IPS DF 4.7 (cell line): ENCODE measurements at regions not wholly inside any gene's neighbourhood (a gene's known extent, or its start where the extent isn't known, plus 50 kb on each side); places are given as distances from the start of the nearest gene placed in this dataset.
"Not testable (repeated sequence)": the region's sequence is repeated elsewhere in the genome, so short reads cannot be mapped to it uniquely, and the experiment has no call there.

Experiments
- DNase-seq: peaks from one replicate; pipeline ENCODE4 v3.0.0-alpha.2; 2013; ENCODE audit warnings: low spot score; ENCODE audit errors: extremely low read depth

DNA sequence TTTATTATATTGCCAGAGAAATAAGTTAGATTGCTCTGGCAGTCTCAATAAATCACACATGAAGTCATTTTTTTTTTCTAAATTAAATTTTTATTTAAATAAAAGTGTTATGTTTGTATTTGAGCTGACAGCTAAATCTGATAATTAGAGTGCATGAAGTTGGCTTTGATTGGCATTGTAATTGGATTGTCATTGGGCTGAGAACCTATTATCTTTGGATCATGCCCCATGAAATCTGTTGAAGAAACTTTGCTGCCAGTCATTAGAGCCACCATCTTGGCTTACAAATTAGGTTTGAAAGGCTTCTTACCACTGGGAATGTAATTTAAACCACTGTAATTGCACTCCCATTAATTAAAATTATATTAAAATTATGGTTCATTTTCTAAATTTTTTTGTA lies 507.9 kb upstream of the FANCL start:
- no peak for DNase-seq

DNA sequence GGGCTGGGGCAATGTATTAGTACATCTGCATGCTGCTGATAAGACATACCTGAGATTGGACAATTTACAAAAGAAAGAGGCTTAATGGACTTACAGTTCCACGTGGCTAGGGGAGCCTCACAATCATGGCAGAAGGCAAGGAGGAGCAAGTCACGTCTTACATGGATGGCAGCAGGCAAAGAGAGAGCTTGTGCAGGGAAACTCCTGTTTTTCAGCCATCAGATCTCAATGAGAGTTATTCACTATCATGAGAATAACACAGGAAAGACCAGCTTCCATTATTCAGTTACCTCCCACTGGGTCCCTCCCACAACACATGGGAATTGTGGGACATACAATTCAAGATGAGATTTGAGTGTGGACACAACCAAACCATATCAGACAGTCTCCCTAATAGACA lies 504.2 kb upstream of the FANCL start:
- not testable (repeated sequence) for DNase-seq

DNA sequence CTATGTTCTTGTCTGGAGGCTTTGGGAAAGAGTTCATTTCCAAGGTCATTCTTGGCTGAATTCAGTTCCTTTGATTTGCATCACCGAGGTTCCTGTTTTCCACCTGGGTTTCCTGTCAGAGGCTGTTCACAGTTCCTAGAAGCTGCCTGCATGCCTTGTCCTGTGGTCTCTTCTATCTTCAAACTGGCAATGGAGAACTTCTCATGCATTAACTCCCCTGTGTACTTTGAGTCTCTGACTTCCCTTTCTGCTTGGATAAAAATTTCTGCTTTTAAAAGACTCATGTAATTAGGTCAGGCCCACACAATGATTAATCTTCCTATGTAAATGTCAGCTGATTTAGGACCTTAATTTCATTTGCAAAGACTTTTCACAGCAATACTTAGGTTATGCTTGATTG lies 499.3 kb upstream of the FANCL start:
- DNase-seq, result no peak

DNA sequence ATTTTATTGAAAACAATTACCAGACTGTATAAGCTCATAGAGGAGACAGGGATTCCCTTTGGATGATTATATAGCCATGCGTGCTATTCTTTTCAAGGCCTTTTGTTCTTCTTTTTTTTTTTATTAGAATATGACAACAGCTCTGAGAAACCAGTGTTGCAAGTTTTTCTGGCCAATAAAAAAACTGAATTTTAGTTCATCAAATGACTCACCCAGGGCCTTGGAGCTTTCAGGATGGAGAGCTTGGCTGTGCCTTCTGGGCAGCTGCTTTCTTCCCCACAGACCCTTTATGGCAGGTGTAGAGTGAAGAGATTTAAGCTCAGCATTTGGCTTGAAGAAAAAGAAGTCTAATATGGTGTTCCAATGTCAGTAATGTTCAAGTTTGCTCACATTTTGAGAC lies 497.9 kb upstream of the FANCL start:
- no peak for DNase-seq

GRCh38 chr2:58734365-58734764 lies 493.2 kb upstream of the FANCL start:
- no peak for DNase-seq

GRCh38 chr2:58732999-58733398 lies 491.9 kb upstream of the FANCL start:
- no peak for DNase-seq

GRCh38 chr2:58731488-58731869 lies 490.4 kb upstream of the FANCL start:
- DNase-seq, result no peak

DNA sequence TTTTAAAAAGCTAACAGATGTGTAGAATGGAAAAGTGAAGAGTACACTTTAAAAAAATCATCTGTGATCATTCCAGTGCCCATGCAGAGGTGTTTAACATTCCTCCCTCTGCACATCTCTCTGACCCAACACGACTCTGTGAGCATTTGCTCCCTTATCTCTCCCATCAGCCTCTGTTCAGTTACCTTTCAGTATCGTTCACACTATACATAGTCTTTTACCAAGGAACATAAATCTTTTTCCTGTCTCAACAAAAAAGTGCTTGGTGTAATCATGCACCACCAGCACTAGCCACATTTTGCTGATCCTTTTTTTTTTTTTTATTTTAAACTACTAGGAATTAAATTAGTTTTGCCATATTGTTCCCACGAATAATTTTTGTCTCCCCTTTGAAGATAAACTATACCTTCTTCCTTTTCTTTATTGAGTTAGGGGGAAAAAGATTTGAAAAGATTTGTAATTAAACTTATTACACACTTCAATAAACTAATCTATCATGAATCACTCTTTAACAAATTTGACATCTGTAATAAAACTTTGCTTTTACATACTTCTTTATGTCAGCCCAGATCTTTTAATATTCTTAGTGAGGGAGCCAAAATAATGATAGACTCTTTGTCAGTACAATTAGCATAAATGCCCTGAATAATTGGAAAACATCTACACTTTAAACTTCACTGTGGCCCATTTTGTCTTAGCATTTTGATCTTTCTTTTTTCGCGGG lies 489.8 kb upstream of the FANCL start:
- DNase-seq, result no peak

DNA sequence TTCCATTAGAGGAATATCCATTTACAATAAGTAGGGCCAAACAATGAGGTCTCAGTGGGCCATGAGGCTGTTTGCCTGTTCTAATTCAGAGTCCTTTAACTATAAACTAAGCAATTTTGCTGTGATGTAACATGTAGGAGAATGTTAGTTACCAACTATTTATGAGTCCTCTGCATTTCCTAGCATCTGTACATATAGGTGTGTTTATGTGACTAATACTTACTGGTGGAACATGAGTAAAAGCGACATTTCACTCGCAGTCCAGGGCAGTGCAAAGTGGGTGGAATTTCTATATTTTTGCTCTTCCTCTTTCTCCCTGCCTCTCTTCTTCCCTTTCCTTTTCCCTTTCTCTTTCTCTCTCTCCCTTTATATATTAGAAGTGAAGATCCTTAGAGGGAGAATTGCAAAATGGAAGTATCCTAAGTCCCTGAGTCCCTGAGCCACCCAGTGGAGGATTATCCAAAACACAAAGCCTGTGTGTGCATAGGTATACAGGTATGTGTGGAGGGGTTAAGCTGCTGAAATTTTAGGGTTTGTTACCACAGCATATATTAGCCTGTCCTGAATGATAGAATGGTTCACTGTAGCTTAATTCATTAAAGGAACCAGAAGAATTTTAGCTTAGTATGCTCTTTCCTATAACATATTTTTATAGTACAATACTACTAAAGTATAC lies 487.0 kb upstream of the FANCL start:
- DNase-seq, result no peak

DNA sequence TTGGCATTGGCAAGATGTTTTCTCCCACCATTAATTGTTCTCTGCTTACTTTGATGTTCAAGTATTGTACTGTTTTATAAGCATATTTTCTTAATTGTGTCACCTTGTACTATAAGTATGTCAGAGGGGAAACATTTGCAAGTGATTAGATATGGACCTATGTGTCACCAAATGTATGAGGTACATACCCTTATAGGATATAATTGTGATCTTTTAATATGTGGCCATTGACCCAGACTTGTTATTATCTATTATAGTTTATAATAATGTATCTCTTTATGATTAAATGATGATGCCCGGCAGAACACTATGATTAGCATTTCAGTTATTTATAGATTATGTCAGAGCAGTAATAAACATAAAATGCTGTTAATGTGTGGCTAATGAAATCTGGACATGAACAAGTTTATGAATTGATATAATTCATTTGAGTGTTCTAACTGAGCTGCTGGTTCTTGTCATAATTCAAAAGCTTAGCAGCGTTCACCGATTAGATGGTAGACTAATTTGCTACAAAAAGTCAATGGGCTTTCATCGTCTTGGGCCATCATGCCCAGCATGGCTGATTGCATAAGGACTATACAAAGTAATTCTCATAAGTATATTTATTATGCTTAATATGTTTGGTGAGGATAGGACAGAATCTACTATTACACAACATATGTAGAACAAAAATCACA lies 480.9 kb upstream of the FANCL start:
- no peak for DNase-seq

DNA sequence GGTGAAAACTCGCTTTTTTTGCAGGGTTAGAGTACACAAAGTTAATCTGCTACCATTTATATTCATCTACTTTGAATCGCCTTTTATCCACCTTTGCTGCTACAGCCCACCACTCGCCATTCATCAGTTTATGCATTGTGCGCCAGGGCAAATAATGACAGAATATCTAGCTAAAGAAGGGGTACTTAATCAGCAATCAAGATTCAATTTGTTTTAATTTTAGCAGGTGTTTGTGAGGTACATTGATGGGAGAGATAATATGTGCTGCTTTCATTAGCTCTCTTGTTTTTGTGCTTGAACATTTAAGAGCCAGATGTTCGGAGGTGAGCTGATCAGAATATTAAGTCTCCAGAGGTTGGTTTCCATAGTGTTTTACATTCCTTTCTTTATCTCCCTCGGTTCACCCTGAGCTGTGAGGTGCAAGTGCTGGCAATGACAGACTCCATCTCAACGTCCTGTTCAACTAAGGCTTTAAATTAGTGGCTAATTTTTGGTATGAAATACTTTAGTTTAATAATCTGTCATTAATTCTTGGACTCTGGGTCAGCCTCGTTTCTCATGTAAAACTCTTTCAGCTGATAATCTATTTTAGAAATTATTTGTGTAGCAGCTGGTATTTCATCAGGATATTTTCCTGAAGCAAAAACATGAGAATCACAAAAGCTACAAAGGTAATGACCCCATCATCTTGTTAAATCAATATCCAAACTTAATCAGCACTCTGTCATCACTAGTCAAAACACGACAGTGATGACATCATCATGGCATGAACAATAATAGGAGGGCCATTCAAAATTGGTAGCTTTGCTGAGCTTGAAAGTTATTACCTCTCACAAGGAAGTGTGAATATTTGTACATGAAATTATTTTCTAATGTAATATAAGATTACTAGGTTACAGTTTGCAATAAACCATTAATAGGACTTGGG lies 479.9 kb upstream of the FANCL start:
- DNase-seq, result no peak

GRCh38 chr2:58720033-58720769 lies 479.1 kb upstream of the FANCL start:
- no peak for DNase-seq

DNA sequence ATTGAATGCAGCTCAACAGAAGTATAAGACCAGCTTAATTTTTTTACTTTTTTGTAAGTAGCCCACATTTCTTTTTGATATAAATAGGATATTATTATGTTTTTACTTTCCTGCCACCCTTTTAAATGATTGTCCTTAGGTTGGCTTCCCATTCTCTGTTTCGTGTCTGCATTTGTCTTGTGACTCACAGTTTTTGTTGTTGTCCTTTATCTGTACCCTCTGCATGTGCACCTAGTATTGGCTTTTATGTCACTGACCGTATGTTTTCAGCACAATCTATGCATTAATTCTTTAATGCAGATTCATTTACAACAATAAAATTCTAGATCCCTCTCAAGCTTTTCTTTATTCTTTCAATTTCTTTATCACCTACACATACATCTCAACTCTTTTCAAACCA lies 474.2 kb upstream of the FANCL start:
- no peak for DNase-seq

DNA sequence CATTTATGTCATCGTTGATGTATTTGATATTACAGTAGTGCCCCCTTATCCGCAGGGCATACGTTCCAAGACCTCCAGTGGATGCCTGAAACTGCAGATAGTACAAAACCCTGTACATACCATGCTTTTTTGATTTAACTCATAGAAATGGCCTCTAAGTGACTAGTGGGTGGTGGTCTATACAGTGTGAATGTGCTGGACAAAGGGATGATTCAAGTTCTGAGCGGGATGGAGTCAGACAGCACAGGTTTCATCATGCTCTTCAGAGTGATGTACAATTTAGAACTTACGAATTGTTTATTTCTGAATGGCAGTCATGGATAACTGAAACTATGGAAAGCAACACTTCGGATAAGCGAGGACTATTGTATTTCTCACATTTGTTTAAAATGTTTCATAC lies 473.1 kb upstream of the FANCL start:
- DNase-seq, result no peak

DNA sequence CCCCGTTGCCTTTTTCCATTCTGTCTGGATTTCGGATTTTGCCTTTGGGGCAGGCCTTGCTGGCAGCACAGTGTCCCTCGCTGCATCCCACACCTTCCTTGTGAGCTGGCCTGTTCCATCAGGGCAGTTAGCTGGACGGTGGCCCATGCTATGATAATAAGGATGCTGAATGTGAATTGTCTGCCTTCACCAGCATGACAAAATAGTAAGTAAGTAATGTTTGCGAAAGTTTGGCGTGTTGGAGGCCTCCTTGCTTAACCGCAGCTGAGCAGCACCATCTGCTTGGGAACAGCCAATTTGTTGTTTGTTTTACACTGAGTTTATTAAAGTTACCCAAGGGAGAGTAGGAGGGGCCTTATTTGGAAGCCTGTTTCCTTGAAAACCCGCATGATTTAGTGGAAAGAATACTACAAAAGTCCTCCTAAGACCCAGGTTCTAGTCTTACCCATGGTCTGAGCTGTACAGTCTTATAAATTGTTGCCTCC lies 469.7 kb upstream of the FANCL start:
- no peak for DNase-seq

DNA sequence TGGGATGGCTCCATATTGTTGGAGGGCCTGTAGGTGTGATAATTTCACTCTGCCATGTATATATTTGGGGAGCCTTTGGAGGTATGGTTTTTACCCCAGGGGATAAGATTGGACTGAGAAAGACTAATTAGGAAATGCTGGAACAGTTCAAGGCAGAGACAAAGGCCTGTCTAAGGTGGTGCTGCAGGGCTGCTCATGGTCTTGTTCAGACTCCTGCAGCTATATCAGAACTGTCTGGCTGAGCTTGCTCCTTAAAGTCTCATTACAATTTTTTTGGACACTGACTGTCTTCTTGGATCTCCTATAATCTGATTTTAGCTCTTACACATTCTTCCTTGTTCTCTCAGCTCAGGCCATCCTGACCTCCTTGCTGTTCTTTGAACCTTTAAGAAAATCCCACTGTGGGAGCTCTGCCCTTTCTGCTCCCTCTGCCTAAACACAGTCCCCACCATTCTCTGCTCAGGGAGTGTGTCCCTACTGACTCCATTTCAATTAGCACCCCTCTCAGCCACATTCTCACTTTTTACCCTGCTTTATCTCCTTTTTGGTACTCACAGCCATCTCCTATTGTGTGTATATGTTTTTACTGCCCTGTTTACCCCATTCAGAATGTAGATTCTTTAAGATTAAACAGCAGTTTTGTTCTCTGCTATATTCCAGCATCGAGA lies 468.7 kb upstream of the FANCL start:
- no peak for DNase-seq

- DNase-seq, result no peak
Observed at GRCh38 chr2:58709274-58709673, 468.1 kb upstream of the FANCL start.

GRCh38 chr2:58708565-58708964 lies 467.4 kb upstream of the FANCL start:
- no peak for DNase-seq

- DNase-seq, result no peak
Observed at GRCh38 chr2:58702302-58702885, 461.3 kb upstream of the FANCL start.
